Thymus (tissue), 11 donors: ENCODE measurements at regions not wholly inside any gene's neighbourhood (a gene's known extent, or its start where the extent isn't known, plus 50 kb on each side); places are given as distances from the start of the nearest gene placed in this dataset.
"Not testable (repeated sequence)": the region's sequence is repeated elsewhere in the genome, so short reads cannot be mapped to it uniquely, and the experiment has no call there.

Source experiments
- DNase-seq, 9 donors: peaks; one replicate each; pipeline ENCODE4 v3.0.0-alpha.2; 2013; ENCODE audit warnings: low spot score in 9 of 9, low read depth in 6 of 9, missing footprints in 1 of 9
- H3K27ac ChIP-seq, 2 donors: one replicate each; pipeline ENCODE4 v1.5.1; 2013; ENCODE audit warnings: control low read depth in 1 of 2, low read depth in 1 of 2, low read length in 1 of 2, mild to moderate bottlenecking in 1 of 2, moderate library complexity in 1 of 2
- H3K27me3 ChIP-seq, 2 donors: one replicate each; pipeline ENCODE4 v1.5.1; 2013; ENCODE audit warnings: low read length in 1 of 2; ENCODE audit not compliant: control insufficient read depth in 2 of 2, insufficient read depth in 1 of 2
- H3K36me3 ChIP-seq, 2 donors: one replicate each; pipeline ENCODE4 v1.5.1; 2013; ENCODE audit warnings: low read length in 1 of 2, mild to moderate bottlenecking in 1 of 2, moderate library complexity in 1 of 2; ENCODE audit not compliant: control insufficient read depth in 2 of 2, insufficient read depth in 2 of 2
- H3K4me1 ChIP-seq, 2 donors: one replicate each; pipeline ENCODE4 v1.5.1; 2013; ENCODE audit warnings: low read length in 2 of 2; ENCODE audit not compliant: control insufficient read depth in 2 of 2, insufficient read depth in 2 of 2
- H3K4me3 ChIP-seq, 2 donors: one replicate each; pipeline ENCODE4 v1.5.1; 2013; ENCODE audit warnings: low read length in 2 of 2, control low read depth in 1 of 2, mild to moderate bottlenecking in 1 of 2
- H3K9me3 ChIP-seq, 2 donors: one replicate each; pipeline ENCODE4 v1.5.1; 2013; ENCODE audit warnings: low read length in 1 of 2, mild to moderate bottlenecking in 1 of 2; ENCODE audit not compliant: control insufficient read depth in 2 of 2, insufficient read depth in 1 of 2
- WGBS: extraction: QIAGEN DNeasy Blood & Tissue Kit; methylation state at CpG from one replicate; pipeline ENCODE4 v1.1.7; 2013; 5-methylcytosine and 5-hydroxymethylcytosine counted together
- donor health status: healthy.

DNA sequence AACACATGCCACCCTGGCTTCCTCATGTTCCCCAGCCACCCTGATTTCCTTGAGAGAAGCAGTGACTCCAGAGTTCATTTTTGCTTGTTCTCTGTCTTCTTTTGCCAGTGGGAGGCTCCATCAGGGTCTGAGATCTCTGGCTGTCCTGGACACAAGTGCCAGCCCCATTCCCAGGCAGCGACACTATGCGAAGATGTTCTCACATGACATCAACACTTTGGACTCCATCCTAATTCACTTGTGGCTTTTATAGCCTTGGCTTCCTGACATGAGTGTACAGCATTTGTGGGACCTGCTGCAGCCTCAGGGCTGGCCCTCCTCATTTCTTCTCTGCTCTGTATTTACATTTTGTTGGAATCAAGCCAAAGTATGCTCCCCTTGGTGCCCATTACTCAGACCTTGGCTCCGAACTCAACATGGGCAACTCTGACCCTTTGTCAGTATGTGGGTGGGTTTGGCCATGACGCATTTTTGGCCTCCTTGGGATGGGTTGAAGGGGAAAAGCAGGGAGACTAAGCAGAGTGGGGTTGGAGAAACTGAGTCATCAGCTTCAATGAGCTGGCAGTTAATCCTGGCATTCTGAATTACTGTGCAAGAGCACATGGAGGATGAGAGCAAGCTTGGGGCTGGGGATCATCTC is 119.0 kb upstream of the EEF2KMT start:
- no peaks in the 10 kb centered on the region for H3K9me3 ChIP-seq

DNA sequence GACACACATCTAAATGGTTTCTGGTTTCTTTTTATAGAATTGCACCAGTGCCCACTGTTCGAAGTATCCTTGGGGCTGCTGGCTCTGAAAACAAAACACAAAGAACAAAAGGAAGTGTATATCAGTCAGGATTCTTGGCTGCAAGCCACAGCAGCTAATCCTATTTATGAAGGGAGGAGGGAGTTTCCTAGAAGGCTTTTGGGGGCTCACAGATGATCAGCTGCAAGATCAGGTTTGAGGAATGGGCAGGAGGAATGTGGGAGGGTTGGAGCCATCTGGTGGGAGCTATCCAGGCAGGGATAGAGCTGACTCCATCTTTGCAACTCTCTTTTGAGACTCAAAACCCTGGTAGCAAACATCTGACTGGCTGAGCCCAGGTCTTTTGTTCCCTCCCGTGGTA is 118.3 kb upstream of the EEF2KMT start:
- Histone ChIP-seq H3K4me3 (no peak overlapping the region), H3K27ac (no peak overlapping the region), H3K9me3 (no peaks in the 10 kb centered on the region), H3K27me3 (no peaks in the 10 kb centered on the region), H3K36me3 (no peaks in the 10 kb centered on the region), H3K4me1 (no peaks in the 10 kb centered on the region)
- 39% methylated on average over 2 of the region's 2 CpGs for WGBS
- DNase-seq: no peak

More for the DNA sequence above, 119.0 kb upstream of the EEF2KMT start:
- H3K27ac ChIP-seq: no peak overlapping the region
- no peaks in the 10 kb centered on the region for H3K36me3 ChIP-seq
- 93% methylated on average over 4 of the region's 4 CpGs for WGBS
- H3K27me3 ChIP-seq: no peaks in the 10 kb centered on the region
- no peak overlapping the region for H3K4me3 ChIP-seq
- H3K4me1 ChIP-seq: no peaks in the 10 kb centered on the region
- DNase-seq: no peak

DNA sequence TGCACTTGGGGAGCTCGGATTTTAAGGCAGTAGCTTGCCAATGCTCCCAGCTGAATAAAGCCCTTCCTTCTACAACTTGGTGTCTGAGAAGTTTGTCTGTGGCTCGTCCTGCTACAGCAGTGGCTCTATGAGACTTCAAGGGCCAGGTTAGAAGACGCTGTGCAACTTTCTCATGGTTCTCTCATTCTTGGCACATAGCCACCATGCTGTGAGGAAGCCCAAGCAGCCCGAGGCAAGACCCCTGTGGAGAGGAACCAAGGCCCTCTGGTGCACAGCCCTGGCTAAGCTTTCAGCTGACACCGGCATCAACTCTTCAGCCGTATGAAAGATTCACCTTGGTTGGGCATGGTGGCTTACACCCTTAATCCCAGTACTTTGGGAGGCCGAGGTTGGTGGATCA is 116.9 kb upstream of the EEF2KMT start:
- H3K4me1 ChIP-seq: no peaks in the 10 kb centered on the region
- H3K27me3 ChIP-seq: no peaks in the 10 kb centered on the region
- no peaks in the 10 kb centered on the region for H3K9me3 ChIP-seq
- H3K4me3 ChIP-seq: no peak overlapping the region
- 93% methylated on average over 7 of the region's 7 CpGs for WGBS
- no peak overlapping the region for H3K27ac ChIP-seq
- H3K36me3 ChIP-seq: no peaks in the 10 kb centered on the region
- DNase-seq: no peak

DNA sequence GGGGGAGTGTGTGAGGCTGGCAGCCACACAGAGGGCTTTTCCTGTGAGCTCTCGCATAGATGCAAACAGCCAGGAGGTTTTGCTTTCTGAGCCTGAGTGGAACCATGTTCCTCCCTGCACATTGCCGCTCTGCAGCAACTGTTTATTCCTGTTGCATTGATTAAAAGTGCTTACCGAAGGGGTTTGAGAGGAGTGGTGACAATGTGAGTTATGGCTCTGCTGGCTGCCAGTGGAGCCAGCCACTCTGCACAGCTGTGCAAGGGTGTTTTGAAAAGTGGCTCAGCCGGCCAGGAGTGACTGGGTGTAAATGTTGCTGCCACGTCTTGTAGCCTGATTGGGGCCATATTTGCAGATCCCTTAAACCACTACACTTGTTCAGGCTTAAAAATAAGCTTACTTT is 114.9 kb upstream of the EEF2KMT start:
- H3K27me3 ChIP-seq, DNase-seq, H3K4me3 ChIP-seq, H3K9me3 ChIP-seq, H3K4me1 ChIP-seq, H3K27ac ChIP-seq, H3K36me3 ChIP-seq: not testable (repeated sequence)
- 19% methylated on average over 5 of the region's 5 CpGs for WGBS

DNA sequence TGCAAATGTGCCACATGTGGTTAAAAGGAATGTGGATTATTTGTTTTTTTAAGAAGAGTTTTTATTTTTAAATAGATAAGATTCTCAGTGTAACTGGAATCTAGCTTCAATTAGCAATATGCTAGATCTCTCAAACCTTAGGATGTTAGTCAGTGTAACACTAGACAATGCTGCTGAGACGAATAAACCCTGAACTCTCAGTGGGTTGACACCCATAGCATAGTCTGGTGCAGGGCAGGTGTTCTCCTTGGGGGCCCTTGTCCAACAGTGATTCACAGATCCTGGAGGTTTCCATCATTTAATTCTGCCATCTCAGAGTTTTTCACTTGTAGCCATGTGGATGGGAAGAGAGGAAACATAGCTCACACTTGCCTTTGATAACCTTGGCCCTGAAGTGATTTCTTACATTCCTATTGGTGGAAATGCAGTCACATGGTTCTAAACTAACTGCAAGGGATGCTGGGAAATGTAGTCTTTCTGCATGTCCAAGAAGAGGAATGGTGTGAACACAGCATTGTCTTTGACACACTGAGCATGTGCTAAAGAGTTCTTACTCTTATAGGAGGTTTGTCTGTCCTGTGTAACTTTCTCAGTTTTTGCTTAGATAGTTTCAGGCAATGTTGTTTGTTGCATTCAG is 110.4 kb upstream of the EEF2KMT start:
- H3K27ac ChIP-seq, H3K36me3 ChIP-seq, H3K9me3 ChIP-seq, H3K4me1 ChIP-seq, H3K27me3 ChIP-seq, H3K4me3 ChIP-seq: not testable (repeated sequence)
- DNase-seq: peak in 8 of 9 donors; percentile 0 to 52 (median 6)
- 93% methylated on average over 1 of the region's 1 CpG for WGBS

DNA sequence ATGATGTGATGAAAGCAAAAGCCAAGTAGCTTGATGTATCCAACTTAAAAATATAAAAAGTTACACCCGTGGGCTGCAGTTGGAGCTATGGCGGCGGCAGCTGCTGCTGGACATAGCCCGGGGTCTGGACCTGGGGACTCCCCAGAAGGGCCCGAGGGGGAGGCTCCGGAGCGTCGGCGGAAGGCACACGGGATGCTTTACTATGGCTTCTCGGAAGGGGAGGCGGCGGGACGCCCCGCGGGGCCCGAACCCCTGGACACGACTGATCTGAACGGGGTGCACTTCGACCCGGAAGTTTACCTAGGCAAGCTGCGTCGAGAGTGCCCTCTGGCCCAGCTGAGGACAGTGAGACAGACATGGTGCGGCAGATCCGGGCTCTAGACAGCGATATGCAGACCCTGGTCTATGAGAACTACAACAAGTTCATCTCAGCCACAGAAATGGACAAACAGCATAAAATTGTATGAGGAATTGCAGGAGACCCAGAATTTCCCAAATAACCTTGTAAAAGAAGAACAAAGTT is 109.5 kb upstream of the EEF2KMT start:
- H3K4me1 ChIP-seq: no peaks in the 10 kb centered on the region
- no peaks in the 10 kb centered on the region for H3K27me3 ChIP-seq
- DNase-seq: no peak
- no peaks in the 10 kb centered on the region for H3K36me3 ChIP-seq
- H3K9me3 ChIP-seq: no peaks in the 10 kb centered on the region
- 95% methylated on average over 26 of the region's 26 CpGs for WGBS
- no peak overlapping the region for H3K4me3 ChIP-seq
- H3K27ac ChIP-seq: no peak overlapping the region

DNA sequence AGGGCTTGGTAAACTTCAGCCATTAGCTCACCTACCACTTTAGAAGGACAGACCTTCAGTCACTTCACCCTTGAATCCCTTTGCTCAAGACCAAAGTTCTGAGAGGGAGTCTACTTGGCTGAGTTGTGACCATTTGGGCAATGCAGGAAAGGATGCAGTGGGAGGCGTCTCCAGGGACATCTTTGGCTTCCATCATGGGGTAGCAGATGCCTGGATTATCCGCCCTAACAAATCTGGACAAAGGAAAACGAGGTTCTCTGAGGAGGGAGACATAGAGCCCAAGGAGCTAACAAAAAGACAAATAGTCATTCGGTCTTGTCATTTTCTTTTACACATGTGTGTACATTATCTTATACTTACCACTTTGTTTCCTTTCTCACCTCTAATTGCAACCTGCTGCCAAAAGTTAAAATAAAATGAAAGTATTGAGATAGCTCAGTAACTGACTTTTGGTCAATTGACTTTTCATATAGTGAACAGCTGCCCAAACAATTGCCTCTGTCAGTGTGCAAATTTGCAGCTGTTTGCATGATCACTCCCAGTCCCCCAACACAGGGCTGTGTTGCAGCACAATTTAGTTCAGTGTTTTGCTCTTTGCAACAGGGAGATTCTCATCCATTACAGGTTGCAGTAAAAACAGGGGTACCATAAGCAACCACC is 108.9 kb upstream of the EEF2KMT start:
- no peak overlapping the region for H3K27ac ChIP-seq
- no peaks in the 10 kb centered on the region for H3K36me3 ChIP-seq
- no peak for DNase-seq
- H3K4me1 ChIP-seq: no peaks in the 10 kb centered on the region
- no peaks in the 10 kb centered on the region for H3K9me3 ChIP-seq
- H3K4me3 ChIP-seq: no peak overlapping the region
- 84% methylated on average over 4 of the region's 4 CpGs for WGBS
- no peaks in the 10 kb centered on the region for H3K27me3 ChIP-seq

DNA sequence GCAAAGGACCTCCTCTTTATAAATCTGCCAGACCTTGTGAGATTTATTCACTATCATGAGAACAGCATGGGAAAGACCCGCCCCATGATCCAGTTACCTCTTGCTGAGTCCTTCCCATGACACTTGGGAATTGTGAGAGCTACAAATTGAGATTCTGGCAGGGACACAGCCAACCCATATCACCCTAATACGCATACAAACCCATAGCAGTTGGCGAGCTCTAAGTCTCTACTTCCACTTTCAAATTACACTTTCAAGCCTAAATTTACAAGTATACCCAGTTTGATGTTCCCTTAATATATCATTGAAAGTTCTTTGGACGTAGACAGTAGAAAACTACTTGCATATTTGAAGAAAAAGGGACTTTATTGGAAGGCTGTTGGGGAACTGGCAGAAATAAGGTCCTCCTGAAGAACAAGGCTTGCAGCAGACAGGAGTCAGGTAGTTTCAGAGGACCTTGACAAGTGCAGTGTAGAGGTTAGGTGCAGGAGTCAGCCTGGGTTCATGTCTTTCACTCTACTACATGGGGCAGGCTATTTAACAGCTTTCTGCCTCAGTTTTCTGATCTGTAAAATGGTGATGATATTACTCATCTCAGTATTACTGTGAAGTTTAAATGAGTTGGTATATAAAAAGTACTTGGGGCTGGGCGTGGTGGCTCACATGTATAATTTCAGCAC is 107.9 kb upstream of the EEF2KMT start:
- Histone ChIP-seq H3K4me1 (no peaks in the 10 kb centered on the region), H3K36me3 (no peaks in the 10 kb centered on the region), H3K27ac (no peak overlapping the region), H3K4me3 (no peak overlapping the region), H3K27me3 (no peaks in the 10 kb centered on the region), H3K9me3 (no peaks in the 10 kb centered on the region)
- DNase-seq: no peak
- 82% methylated on average over 5 of the region's 5 CpGs for WGBS

DNA sequence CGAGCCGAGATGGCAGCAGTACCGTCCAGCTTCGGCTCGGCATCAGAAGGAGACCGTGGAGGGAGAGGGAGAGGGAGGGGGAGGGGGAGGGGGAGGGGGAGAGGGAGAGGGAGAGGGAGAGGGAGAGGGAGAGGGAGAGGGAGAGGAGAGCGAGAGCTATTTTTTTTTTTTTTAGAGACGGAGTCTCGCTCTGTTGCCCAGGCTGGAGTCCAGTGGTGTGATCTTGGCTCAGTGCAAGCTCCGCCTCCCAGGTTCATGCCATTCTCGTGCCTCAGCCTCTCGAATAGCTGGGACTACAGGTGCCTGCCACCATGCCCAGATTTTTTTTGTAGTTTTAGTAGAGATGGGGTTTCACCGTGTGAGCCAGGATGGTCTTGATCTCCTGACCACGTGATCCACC is 106.1 kb upstream of the EEF2KMT start:
- WGBS: 94% methylated on average over 10 of the region's 14 CpGs
- H3K9me3 ChIP-seq, H3K4me3 ChIP-seq, H3K4me1 ChIP-seq, DNase-seq, H3K27me3 ChIP-seq, H3K27ac ChIP-seq, H3K36me3 ChIP-seq: not testable (repeated sequence)
